Activated CD8-positive, alpha-beta memory T cell treated with anti-CD3 and anti-CD28 coated beads for 4 hours (primary cell): ENCODE measurements at regions not wholly inside any gene's neighbourhood (a gene's known extent, or its start where the extent isn't known, plus 50 kb on each side); places are given as distances from the start of the nearest gene placed in this dataset.
"Not testable (repeated sequence)": the region's sequence is repeated elsewhere in the genome, so short reads cannot be mapped to it uniquely, and the experiment has no call there.

Experiments
- DNase-seq, 2 donors: peaks; one replicate each; pipeline ENCODE4 v3.0.0-alpha.2; 2020; ENCODE audit warnings: low read depth in 2 of 2

DNA sequence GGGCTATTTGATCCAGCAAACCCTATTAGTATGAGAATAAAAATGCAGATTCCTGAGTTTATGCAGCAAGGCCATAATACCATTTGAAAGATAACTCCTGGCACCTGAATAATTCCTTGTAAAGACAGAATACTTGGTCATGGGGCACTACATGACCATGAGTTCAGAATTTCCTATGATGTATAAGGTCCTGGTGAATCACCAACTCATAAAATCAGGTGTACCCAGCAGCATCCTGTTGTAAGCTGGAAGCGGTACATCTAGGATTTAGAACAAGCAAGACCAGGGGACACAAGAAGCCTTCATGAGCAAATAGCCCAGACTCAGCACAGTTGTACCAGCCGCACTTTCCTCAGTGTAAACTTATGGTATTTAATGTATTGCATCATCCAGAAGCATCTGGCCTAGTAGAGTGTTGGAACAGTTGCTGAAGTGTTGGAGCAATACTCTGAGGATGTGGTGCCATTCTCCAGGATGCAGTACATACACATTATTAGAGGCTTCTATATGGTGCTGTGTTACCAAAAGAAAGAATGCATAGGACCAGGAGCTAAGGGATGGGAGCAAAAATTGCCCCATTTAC, 233.4 kb downstream of the SQOR start:
- no peak for DNase-seq

DNA sequence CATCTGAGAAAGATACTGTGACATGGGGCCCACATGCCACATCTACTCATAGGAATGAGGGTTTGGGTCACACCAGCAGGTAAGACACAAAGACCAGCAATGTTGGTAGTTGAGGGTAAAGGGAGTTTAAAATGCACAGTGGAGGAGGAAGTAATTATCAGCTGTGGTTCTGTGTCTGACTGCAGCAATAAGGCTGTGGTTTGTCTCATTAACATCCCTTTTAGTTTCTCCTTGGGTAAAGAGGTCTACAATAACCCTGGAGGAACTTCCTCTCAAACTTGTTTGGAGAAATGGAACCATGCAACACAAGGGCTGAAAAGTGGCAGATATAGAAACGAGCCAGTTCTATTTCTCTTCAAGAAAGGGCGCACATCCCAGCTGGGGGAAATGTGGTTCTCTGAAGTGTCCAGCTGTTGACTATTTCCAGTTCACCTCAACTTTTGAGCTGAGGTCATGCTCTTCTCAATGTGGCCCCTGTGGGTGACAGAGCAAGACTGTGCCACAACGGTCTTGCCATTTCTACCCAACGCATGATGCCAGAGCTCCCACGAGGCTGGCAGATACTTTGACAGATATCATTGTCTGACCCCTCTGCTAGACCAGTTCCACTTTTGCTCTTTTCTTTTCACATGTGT, 234.3 kb downstream of the SQOR start:
- no peak for DNase-seq

DNA sequence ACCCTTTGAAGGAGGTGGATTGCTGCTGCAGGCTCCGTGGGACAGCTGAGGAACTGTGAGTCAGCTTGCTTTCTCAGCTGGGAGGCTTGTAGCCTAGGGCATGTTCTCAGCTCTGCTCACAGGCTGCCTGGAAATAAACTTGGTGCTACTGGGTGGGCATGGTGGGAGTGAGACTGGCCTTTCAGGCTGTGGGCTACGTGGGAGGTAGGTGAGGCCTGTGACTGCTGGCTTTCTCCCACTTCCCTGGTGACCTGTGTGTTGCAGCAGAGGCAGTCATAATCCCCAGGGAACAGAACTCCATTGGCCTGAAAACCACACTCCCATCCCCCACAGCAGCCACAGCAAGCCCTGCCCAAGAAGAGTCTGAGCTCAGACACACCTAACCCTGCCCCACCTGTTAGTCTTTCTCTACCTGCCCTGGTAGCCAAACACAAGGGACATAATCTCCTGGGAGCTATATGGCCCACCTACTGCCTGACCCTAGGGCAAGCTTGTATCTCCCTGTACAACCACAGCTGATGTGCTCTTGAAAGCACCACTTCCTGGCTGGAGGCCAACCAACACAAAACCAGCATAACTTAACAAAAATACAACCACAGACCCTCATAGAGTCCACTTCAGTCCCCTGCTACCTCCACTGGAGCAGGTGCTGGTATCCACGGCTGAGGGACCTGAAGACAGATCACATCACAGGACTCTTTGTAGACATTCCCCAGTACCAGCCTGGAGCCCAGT, 236.5 kb downstream of the SQOR start:
- DNase-seq: no peak

DNA sequence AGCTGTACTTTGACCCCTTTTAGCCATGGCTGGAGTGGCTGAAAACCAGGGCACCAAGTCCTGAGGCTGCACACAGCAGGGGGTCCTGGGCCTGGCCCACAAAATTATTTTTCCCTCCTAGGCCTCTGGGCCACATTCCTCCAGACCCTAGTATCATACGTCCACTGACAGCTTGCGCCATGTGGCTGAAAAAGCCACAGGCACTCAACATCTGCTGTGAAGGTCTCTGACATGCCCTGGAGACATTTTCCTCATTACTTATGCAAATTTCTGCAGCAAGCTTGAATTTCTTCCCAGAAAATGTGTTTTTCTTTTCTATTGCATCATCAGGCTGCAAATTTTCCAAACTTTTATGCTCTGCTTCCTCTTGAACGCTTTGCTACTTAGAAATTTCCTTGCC, 239.0 kb downstream of the SQOR start:
- no peak for DNase-seq

DNA sequence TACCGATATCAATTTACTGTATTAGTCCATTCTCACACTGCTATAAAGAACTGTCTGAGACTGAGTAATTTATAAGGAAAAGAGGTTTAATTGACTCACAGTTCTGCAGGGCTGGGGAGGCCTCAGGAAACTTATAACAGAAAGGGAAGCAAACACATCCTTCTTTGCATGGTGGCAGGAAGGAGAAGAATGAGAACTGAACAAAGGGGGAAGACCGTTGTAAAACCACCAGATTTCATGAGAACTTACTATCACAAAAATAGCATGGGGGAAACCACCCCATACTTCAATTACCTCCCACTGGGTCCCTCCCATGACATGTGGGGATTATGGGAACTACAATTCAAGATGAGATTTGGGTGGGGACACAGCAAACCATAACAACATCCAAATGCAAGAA, 239.7 kb downstream of the SQOR start:
- not testable (repeated sequence) for DNase-seq

DNA sequence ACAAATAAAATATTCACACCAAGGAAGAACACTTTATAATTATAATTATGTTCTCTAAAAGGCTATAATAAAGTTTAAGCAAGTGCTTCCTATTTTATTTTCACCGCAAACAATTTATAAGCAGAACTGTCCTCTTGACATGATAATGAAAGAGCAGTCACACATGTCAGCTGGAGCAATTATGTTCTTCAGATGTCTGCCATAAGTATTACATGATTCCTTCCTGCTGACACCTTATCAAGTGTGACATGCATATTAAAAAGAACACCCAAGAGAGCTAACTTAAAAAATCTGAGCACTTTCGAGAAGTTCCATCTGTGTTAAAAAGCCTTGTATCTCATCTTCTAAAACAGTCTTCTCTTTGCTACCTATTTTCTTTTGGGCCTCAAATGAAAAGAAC, 249.5 kb downstream of the SQOR start:
- DNase-seq: no peak

DNA sequence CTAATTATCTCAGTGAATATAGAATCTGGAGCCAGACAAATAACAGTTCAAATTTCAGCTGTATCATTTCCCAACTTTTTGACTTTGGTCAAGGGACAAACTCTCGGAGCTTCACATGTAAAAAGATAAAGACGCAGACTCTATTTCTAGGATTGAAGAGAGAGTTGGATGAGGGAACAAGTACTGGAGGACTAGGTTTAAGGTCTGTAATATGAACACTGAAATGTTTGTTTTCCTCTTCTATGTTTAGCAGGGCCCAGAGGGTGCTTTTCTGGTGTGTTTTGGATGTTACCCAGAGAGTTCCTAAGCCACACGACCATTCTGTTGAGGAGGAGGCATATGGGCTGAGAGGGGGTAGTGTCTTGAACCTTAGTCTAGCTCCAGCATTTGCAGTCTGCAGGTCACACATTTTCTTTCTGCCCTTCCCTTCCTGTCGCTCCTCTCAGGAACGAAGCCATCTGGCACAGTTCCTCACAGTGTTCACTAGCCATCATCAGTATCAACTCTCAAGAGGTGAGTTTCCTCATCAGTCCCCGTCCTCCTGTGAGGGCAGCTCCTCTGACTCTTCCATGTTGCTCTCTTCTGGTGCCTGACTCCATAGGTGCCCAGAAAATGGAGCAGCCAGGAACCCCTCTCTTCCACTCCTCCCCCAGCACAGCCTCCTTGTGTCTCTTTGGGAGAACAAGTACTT, 250.1 kb downstream of the SQOR start:
- no peak for DNase-seq

DNA sequence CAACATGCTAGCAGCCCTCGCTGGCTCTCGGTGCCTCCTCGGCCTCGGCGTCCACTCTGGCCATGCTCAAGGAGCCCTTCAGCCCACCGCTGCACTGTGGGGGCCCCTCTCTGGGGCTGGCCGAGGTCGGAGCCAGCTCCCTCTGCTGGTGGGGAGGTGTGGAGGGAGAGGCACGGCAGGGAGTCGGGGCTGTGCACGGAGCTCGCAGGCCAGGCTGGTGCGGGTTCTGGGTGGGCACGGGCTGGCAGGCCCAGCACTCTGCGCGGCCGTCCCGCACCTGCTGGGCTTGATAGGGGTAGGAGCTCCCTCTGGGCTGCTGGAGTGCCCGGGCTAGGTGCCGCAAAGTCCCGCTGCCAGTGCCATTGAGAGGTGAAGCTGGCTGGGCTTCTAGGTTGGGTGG, 251.0 kb downstream of the SQOR start:
- DNase-seq: no peak

DNA sequence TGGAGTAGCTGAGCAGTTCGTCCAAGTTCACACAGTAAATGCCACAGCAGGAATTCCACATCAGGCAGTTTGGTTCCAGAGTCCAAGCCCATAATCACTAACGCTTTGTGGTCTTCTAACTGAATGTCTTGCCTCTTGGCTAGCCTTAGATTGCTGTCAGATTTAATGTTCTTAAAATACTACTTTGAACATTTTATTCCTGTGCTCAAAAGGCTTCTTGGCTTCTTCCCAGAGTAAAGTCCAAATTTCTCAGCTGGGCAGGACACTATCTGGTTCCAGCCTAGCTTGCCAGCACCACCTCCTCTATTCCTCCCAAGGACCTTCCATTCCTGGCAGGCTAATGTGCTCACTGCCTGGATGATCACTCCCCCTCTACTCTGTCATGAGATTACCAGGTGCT, 256.9 kb downstream of the SQOR start:
- DNase-seq: no peak

DNA sequence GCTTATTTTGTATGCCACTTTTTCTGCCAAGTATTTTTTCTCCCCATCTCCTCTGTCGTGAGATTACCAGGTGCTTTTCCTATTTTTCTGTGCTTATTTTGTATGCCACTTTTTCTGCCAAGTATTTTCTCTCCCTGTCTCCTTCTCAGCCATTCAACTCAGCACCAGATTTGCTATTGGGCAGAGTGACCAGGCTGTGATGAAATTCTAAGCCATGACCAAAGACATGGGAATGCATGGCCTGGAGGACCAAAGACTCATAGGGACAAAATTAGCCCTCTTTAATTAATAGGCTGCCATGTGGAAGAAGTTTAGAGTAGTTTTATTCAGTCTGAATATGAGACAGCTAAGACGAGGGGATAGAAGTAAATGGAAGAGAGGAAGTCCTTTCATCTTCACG, 257.4 kb downstream of the SQOR start:
- no peak for DNase-seq

DNA sequence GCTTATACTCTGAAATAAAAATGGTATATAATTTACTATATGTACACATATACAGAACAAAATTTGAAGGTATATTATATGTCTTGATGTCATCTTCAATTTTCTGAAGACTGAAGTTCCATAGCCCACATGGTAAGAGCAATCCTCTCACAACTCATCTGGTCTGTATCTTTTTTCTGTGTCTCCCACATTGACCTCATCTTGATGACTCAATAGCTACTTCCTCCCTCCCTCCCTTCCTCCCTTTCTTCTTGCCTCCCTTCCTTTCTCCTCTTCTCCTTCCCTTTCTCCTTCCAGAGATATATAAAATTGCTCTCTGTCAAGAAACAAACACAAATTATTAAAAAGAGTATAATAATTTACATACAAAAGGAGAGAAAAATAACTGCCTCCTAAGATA, 268.5 kb downstream of the SQOR start:
- DNase-seq: no peak

DNA sequence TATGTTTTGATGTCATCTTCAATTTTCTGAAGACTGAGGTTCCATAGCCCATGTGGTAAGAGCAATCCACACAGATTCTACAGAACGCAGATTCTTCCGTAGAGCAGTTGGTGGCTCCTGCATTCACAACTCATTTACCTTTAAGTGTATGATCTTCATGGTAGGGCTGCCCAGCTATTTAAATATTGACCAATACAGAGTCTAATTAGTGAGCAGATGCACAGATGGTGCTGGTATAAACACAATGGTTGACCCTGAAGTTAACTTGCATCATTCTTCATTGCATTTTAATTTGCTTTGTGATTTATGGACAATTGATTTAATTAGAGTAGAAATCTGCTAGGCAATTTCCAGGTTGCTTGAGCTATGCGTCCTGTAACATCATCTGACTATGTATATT, 269.2 kb downstream of the SQOR start:
- DNase-seq: no peak

DNA sequence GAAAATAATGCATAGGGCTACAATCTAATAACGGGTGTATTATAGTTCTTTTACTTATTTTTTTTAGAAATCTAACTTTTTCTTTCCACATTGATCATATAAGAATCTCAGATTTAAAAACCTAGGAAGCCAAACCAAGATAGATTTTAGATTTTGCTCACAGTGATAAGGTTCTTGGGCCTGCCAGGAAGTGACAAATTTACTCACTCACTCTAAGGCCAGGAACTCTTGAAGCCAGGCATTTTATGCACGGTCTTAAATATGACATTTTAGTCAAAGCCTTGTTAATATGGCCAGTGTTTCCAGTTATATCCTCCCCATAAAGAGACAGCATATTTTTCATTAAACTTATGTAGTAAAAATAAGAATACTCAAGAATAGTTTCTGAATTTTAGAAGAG, 271.4 kb downstream of the SQOR start:
- no peak for DNase-seq

DNA sequence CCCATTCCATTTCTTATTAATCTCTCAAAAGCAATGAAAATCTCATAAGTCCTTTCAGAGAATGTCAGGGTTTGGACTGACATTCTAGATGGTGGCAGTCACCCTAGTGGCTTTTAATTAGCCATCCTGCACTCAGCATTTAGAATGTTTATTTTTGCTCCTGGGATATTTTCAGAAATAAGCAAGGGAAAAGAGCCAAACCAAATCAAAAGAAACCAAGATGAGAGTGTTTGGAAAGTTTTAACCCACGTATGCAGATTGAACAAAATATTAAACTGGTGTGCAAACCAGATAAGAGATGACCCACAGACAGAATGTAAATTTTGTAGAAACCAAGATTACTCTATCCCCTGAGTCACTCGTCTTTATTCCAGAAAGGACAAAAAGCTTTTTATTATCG, 275.8 kb downstream of the SQOR start:
- no peak for DNase-seq

DNA sequence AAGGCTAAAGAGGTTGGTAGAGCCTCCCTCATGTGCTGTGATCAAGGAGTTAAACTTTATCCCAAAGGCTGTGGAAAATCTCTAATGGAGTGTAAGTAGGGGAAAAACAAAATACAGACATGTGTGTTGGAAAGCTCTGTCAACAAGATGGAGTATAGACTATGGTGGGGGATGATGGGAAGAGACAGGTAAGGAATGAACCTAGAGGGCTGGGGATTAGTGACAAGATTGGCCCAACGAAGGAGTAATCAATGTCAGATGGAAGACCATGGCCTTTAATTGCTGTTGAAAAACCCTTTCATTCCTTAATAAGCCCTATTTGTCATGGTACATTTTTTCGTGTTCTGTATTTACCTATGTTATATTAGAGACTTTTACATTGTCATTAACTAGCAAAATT, 278.6 kb downstream of the SQOR start:
- no peak for DNase-seq

DNA sequence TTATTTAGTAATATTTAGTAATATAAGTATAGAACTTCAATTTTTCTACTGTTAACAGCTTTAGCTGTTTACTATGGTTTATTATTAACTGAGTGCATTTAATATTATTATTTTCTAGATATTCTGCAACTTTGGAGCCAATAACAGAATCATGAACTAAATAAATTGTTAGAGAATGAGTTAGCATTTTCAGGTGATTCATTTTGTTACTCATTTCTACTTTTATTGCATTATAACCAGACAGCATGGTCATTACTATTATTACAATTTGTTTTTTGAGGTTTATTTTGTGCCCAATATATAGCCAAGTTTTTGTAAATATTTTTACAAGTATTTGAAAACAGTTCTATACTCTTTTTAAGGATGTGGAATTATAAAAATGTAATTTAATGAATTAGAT, 279.6 kb downstream of the SQOR start:
- DNase-seq: no peak

DNA sequence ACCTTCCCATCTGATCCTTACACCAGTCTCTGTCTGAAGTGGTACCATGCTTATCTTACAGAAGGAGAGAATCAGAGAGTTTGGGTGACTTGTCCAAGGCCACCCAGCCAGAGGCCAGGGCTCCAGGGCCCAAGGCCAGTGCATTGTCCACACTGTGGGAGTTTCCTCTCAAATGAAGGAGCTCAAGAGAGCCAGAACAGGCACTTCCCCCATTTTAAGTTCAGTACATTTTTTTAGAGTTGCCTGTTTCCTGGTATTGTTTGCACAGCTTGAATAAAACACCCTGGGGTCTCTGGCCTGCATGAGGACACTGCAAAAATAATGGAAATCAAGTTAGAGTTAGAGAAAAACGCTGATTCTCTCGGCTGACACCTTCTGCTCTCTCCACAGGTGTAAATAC, 284.0 kb downstream of the SQOR start:
- no peak for DNase-seq

DNA sequence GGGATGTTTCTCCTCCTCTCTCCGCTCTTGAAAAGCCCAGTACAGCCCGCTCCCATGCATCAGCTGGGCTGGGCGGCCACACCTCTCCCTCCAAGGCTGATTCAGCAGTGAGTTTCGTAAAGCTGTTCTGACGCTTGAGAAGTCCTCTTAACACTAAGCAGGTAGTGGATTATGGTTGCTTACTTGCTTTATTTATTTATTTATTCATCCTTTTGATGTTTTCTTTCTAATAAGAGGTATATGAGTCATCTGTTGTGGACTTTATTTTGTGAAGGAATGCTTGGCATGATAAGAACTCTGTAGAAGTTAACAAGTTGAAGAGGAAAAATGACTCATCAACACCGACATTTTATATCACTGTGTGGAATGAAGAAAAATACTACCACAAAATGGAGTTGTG, 285.0 kb downstream of the SQOR start:
- no peak for DNase-seq

DNA sequence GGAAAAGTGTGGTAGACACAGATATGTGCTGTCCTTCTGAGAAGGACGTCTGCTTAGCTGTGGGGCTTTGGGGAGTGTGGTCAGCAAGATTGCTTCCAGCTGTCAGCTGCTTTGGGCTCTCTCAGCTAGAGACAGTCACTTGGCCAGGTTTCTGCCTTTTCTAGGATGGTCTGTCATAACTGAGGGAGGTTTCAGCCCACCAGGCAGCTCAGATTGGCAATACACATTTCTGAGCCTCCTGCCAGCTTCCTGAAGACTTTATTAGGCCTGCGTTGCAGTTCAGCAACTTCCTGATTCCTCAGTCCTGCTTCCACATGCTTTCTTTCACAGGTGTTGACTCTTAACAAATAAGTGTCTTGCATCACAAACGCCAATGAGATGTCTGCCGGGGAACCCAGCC, 286.5 kb downstream of the SQOR start:
- no peak for DNase-seq

DNA sequence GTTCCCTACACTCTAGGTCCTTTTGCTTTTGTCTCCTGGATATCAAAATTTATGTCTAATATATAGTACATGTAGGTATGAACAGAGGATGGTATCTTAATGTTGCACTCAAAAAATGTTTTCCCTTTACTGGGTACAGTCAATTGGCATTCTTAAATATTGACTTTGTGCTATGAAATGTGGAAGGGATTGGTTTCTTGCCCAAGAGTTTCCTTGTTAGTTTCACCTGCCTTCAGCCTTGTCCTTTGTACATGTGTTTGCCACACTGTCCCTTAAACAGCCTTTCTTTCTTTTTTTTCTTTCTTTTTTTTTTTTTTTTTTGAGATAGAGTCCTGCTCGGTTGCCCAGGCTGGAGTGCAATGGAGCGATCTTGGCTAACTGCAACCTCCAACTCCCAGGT, 287.1 kb downstream of the SQOR start:
- DNase-seq: no peak

DNA sequence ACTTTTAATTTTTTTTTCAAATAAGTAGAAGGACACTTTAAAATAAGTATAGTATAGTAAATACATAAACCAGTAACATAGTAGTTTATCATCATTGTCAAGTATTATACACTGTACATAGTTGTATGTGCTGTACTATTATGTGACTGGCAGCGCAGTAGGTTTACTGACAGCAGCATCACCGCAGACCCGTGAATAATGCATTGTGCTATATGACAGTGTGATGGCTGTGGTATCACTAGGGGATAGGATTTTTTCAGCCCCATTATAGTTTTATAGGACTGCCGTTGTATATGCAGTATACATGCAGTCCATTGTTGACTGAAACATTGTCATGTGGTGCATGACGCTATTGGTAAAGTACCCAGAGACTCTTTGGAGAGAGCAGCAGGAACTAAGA, 306.5 kb downstream of the SQOR start:
- DNase-seq: no peak

DNA sequence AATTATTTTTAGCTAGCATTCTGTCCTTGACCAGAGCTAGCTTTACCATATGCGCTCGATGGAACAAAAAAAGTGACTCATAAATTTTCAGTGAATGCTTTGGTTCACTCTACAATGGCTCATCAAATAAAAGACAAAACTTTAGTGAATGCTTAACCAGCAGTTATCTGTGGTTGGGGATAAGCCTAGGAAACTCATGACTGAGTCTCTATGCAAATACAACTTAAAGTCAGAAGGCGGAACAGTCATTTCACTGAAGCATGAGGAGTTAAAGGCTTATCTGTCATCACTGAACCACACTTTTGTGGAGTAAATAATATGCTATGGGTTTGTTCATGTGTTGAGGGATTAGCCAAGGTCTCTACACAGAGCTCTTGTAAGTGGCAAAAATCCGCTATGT, 308.4 kb downstream of the SQOR start:
- no peak for DNase-seq

DNA sequence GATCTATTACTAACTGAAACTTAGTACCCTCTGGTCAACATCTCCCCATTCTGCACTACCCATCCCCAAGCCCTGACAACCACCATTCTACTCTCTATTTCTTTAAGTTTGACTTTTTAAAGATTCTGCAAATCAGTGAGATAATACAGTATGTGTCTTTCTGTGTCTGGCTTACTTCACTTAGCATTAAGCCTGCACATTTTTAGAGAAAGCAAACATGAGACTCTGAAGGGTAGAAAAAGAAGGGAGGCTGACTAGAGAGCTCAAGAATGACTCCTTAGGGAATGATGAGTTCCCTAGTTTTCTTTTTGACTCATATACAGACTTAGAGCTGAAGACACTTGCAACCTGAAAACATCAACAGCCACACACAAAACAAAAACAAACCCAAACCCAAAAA, 311.3 kb downstream of the SQOR start:
- no peak for DNase-seq
